ENCODE measurements at regions not wholly inside any gene's neighbourhood (a gene's known extent, or its start where the extent isn't known, plus 50 kb on each side); places are given as distances from the start of the nearest gene placed in this dataset.

DNA sequence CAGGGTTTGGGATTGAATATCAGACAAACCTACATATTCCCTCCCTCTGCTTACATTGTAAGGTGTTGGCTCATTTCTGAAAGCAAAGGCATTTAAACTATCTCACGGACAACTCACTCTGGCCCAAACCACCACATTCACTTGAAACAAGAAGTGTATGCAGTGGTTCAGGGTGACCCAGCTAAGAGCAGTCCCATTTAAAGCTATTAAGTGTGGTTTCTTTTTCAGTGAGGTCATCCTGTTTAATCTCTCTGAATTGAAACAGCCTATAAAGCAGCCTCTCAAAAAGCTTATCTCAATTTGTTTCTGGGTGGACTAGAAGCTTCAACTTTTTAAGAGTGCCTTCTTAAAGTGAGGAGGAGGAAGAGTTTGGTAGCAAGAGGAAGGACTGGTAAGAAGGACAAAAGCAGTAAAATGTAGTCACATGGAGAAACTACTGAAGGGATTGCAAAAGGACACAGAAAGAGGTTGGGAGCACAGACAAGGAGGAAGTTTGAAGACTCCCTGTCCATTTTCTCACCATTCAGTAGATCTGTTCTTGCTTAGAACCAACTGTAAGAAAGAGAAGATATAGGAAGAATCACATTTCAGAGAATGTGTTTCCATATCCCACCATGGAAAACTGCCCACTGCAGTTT is 151.6 kb downstream of the TMCO5A start:
- DNase-seq (ENCODE audit: insufficient read length, low spot score): no peak
- FAIRE-seq: peak; percentile 71

DNA sequence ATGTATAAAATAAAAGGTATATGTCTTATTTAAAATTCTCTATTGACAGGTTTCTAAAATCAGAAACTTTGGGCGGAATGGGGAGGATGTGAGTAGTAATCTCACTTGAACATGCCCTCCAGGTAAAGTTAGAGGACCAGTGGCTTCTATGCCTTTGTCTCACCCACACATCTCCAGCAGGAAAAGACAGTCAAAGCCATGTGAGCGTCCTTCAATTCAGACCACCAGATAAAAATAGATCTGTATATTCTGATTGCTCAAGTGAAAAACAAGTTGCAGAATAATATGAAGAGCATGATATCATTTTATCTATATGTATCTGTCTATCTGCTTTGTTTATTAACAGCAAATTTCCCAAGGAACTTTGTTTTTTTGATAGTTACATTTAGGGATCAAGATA is 152.2 kb downstream of the TMCO5A start:
- DNase-seq (ENCODE audit: insufficient read length, low spot score): no peak
- TF ChIP-seq TAF1 (IDR thresholded peaks at IDR 0.05; ENCODE audit: low read depth, low read length): no peak
- no peak for TF ChIP-seq PAX5 (IDR thresholded peaks at IDR 0.05; ENCODE audit: insufficient read depth, low read length, severe bottlenecking)
- TF ChIP-seq POU2F2 (IDR thresholded peaks at IDR 0.05; ENCODE audit: low read depth, low read length): no peak
- no peak for TF ChIP-seq POLR2AphosphoS5 (IDR thresholded peaks at IDR 0.05; ENCODE audit: low read depth, low read length)
- no peak for TF ChIP-seq SPI1 (IDR thresholded peaks at IDR 0.05; ENCODE audit: low read depth, low read length)
- no peak for TF ChIP-seq POLR2A (IDR thresholded peaks at IDR 0.05; ENCODE audit: low read depth, low read length)

More for the DNA sequence above, 151.6 kb downstream of the TMCO5A start:
- TF ChIP-seq POLR2A (IDR thresholded peaks at IDR 0.05; ENCODE audit: low read depth, low read length) (no peak), POU2F2 (IDR thresholded peaks at IDR 0.05; ENCODE audit: low read depth, low read length) (no peak), SPI1 (IDR thresholded peaks at IDR 0.05; ENCODE audit: low read depth, low read length) (no peak), POLR2AphosphoS5 (IDR thresholded peaks at IDR 0.05; ENCODE audit: low read depth, low read length) (no peak), PAX5 (IDR thresholded peaks at IDR 0.05; ENCODE audit: insufficient read depth, low read length, severe bottlenecking) (no peak), TAF1 (IDR thresholded peaks at IDR 0.05; ENCODE audit: low read depth, low read length) (no peak)

DNA sequence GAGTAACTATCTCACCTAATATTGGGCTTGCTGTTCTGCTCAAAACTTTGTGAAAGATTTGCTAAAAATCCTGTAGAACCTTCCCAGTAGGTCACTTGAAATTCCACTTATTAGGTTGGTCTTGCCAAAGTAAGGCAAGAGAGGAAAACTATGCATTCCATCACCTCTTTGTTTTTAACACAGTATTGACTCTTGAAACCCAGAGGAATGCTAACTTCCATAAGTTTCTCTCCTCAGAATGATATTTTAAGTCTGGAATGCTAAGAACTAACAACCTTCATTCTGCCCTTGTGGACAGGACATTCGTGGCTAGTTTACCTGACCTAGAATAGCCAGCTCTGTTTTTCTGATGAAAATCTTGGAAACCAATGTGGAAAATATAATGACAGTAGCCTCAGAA is 154.5 kb downstream of the TMCO5A start:
- DNase-seq (ENCODE audit: insufficient read length, low spot score): no peak
- TF ChIP-seq SPI1 (IDR thresholded peaks at IDR 0.05; ENCODE audit: low read depth, low read length): no peak
- no peak for FAIRE-seq

More for the DNA sequence above, 152.2 kb downstream of the TMCO5A start:
- no peak for FAIRE-seq

DNA sequence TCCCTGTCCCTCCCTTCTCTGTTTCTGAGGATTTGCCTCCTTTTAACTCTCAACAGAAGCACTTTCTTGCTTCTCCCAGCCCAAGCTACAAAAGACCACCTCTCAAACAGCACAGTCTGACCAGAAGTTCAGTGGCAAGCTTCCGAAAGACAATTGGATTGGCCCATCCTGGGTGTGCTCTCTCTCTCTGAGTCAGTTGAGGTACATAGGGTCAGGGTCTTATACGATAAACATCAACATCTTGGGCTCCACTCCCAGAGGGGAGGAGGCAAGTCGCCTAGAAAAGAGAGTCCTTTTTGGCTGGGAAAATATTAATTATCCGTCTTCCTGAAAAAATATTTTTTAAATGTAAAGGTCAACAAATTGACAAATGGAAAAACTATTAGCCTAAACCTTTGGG is 155.8 kb downstream of the TMCO5A start:
- TF ChIP-seq SPI1 (IDR thresholded peaks at IDR 0.05; ENCODE audit: low read depth, low read length) (no peak), PAX5 (IDR thresholded peaks at IDR 0.05; ENCODE audit: insufficient read depth, low read length, severe bottlenecking) (no peak), POLR2AphosphoS5 (IDR thresholded peaks at IDR 0.05; ENCODE audit: low read depth, low read length) (no peak), TAF1 (IDR thresholded peaks at IDR 0.05; ENCODE audit: low read depth, low read length) (no peak)
- FAIRE-seq: no peak
- no peak for DNase-seq (ENCODE audit: insufficient read length, low spot score)

DNA sequence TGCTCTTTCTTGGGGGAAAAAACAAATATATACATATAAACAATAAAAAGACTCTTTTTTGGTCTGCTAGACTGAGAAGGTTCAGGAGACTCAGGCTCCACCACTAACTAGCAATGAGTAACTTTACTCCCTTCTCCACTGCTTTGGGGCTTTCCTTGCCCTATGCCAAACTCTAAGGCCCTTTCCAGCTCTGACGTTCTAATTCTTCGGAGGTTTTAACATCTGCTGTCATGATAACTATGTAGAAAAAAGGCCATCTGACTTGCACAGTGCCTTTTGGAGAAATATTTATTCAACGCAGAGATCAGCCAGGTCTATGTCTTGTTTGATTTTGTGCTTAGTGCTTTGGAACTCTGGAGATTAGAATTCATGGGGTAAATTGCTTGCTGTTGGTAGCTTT is 156.2 kb downstream of the TMCO5A start:
- DNase-seq (ENCODE audit: insufficient read length, low spot score) (no peak), FAIRE-seq (no peak)

DNA sequence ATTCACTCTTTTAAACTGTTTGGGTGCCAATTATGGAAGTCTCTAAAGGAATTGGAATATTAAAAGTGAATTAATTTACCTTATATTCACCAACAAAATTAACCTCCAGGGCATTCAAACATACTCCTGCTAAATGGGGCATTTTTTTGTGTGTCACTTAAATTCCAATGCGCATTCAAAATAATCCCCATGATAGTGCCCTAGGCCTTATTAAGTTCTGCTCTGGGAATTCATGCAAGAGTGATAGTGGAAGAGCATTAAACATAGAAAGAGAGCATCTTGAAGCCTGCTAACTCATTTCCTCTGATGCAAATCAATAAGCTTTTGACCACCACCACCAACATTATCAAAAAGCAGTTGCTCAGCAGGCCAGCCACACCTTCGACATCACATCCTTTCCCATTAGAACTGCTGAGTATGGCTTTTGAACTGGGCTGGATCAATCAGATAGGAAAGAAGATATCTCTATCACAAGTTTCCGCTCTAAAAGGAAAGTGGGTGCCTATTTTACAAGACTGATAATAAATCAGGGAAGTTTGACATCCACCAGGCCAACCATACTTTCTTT is 156.7 kb downstream of the TMCO5A start:
- DNase-seq (ENCODE audit: insufficient read length, low spot score): no peak
- TF ChIP-seq SPI1 (IDR thresholded peaks at IDR 0.05; ENCODE audit: low read depth, low read length) (no peak), TAF1 (IDR thresholded peaks at IDR 0.05; ENCODE audit: low read depth, low read length) (no peak), POLR2A (IDR thresholded peaks at IDR 0.05; ENCODE audit: low read depth, low read length) (no peak), PAX5 (IDR thresholded peaks at IDR 0.05; ENCODE audit: insufficient read depth, low read length, severe bottlenecking) (no peak), POU2F2 (IDR thresholded peaks at IDR 0.05; ENCODE audit: low read depth, low read length) (no peak), POLR2AphosphoS5 (IDR thresholded peaks at IDR 0.05; ENCODE audit: low read depth, low read length) (no peak)
- no peak for FAIRE-seq

More for the DNA sequence above, 156.2 kb downstream of the TMCO5A start:
- no peak for TF ChIP-seq PAX5 (IDR thresholded peaks at IDR 0.05; ENCODE audit: insufficient read depth, low read length, severe bottlenecking)
- no peak for TF ChIP-seq TAF1 (IDR thresholded peaks at IDR 0.05; ENCODE audit: low read depth, low read length)
- no peak for TF ChIP-seq POU2F2 (IDR thresholded peaks at IDR 0.05; ENCODE audit: low read depth, low read length)
- no peak for TF ChIP-seq POLR2A (IDR thresholded peaks at IDR 0.05; ENCODE audit: low read depth, low read length)
- TF ChIP-seq POLR2AphosphoS5 (IDR thresholded peaks at IDR 0.05; ENCODE audit: low read depth, low read length): no peak
- TF ChIP-seq SPI1 (IDR thresholded peaks at IDR 0.05; ENCODE audit: low read depth, low read length): no peak

DNA sequence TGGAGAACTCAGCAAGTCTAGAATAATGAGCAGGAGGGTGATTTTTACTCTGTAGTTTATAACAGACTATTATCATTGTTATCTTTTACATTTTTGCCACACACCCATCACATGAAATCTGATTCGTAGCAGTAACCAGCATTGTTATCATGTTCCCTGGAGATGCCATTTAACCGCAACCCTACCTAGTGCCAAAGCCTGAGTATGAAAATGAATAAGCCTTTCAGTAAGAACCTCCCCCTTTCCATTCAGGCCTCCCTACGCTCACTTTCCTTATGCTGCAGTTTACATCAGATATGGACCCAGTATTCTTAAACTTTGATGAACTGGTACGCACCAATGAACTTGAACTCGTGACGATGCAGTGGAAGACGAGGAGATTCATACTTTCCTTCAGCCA is 158.7 kb upstream of the SPRED1 start:
- DNase-seq (ENCODE audit: insufficient read length, low spot score): no peak
- TF ChIP-seq POLR2A (IDR thresholded peaks at IDR 0.05; ENCODE audit: low read depth, low read length) (no peak), TAF1 (IDR thresholded peaks at IDR 0.05; ENCODE audit: low read depth, low read length) (no peak), PAX5 (IDR thresholded peaks at IDR 0.05; ENCODE audit: insufficient read depth, low read length, severe bottlenecking) (no peak), POLR2AphosphoS5 (IDR thresholded peaks at IDR 0.05; ENCODE audit: low read depth, low read length) (no peak), SPI1 (IDR thresholded peaks at IDR 0.05; ENCODE audit: low read depth, low read length) (no peak), POU2F2 (IDR thresholded peaks at IDR 0.05; ENCODE audit: low read depth, low read length) (no peak)
- no peak for FAIRE-seq

DNA sequence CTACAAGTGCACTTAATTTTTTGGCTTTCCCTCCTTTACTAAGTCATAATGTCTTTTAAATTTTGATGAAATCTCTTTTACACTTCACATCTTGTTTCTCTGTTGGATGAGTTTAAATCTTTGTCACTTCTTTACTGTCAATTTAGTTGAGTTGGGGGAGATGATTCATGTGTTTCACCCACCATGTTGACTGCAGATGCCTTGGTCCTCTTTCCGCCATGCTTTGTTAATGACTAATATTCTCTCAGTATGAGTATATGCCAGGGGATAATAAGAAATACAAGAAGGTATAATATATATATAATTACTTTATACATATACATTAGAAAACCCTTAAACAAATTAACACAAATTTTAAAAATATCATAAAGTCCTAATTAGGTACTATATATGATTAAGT is 149.7 kb upstream of the SPRED1 start:
- FAIRE-seq (no peak), DNase-seq (ENCODE audit: insufficient read length, low spot score) (no peak)
- TF ChIP-seq PAX5 (IDR thresholded peaks at IDR 0.05; ENCODE audit: insufficient read depth, low read length, severe bottlenecking) (no peak), POLR2AphosphoS5 (IDR thresholded peaks at IDR 0.05; ENCODE audit: low read depth, low read length) (no peak)

DNA sequence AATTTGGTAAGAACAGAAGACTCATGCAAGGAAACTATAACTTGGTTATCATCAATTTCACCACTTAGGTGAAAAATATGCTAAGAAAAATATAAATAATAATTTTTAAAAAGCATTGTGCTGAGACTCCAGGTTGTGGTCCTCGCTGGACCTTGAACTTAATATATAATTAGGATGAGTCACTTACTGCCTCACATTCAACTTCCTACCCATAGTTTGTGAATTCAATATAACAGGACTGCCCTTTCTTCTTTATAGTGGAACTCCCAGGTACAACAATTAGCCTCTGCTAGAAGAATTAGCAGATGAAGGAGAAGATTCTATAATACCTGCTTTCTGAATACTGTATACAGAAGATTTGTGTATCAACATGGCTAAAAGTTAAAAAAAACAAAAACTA is 149.1 kb upstream of the SPRED1 start:
- no peak for DNase-seq (ENCODE audit: insufficient read length, low spot score)
- FAIRE-seq: no peak
- TF ChIP-seq PAX5 (IDR thresholded peaks at IDR 0.05; ENCODE audit: insufficient read depth, low read length, severe bottlenecking) (no peak), POLR2AphosphoS5 (IDR thresholded peaks at IDR 0.05; ENCODE audit: low read depth, low read length) (no peak), SPI1 (IDR thresholded peaks at IDR 0.05; ENCODE audit: low read depth, low read length) (no peak), POU2F2 (IDR thresholded peaks at IDR 0.05; ENCODE audit: low read depth, low read length) (no peak), TAF1 (IDR thresholded peaks at IDR 0.05; ENCODE audit: low read depth, low read length) (no peak)

DNA sequence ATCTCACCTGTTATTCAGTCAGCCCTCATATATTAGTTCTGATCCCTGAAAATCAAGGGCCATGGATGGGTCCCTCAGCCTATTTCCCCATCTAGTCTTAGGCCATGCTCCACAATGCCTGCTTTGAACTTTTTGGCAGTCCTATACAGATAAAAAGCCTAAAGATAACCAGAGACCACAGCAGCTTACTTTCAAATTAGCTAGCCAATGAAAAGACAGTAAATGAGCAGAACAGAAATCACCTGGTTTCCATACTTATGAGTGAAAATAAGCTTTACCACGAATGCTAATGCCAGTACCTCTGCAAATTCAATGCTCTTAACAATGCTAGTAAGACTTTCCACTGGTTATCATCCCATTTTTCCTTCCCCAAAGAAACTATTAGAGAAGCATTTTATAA is 141.6 kb upstream of the SPRED1 start:
- FAIRE-seq (no peak), DNase-seq (ENCODE audit: insufficient read length, low spot score) (no peak)
- no peak for TF ChIP-seq POLR2AphosphoS5 (IDR thresholded peaks at IDR 0.05; ENCODE audit: low read depth, low read length)

Measured in GM12891 (cell line).